RKO (cell line): ENCODE measurements at regions not wholly inside any gene's neighbourhood (a gene's known extent, or its start where the extent isn't known, plus 50 kb on each side); places are given as distances from the start of the nearest gene placed in this dataset.

ENCODE experiments used
- DNase-seq: peaks from one replicate; pipeline ENCODE4 v3.0.0-alpha.2; 2016; ENCODE audit warnings: low spot score

DNA sequence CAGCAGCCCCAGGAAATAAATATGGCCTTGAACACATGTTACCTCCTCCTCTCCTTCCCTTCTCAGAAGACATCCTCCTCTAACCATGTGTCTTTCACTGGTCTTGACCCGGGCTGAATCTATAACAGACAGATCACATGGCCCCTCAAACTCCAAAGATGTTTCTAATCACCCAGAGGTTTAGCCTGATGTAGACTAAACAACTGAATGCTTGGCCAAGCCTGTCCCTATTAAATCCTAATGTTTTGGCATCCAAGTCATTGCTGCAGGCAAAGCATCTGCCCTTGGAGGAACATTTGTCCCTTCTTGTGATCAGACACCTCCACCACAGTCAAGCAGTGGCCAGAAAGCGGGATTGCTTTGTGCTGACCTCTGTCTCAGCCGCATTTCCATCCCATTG, 65.5 kb downstream of the ANKRD60 start:
- no peak for DNase-seq

GRCh38 chr20:58161192-58161591, 67.3 kb downstream of the ANKRD60 start:
- DNase-seq = no peak

DNA sequence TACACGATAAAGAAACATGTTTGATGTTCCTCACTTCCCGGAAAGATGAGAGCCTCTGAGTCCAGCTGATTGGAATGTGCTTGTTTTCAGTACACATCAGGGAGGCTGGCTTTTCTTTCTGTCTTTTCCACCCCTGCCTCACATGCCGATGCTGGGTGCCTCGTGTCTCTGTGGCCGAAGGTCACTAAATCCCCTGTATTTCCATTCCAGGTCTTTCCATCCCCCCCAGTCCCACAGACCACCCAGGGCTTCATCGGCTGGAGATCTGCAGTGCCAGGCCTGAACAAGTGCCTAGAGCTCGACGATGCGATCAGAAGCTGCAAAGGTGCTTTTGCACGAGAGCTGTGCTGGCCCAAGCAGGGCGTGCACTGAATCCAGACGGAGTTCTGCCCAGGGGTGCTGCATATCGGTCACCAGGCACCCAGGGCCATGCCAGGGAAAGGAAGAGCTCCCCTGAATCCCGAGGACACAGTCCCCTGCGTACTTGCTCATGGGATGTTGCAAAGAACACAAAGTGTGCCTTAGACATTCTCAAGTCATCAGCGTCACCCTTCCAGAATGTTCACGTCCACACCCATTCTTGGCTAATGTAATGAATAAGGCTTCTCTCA, 67.9 kb downstream of the ANKRD60 start:
- DNase-seq = no peak

DNA sequence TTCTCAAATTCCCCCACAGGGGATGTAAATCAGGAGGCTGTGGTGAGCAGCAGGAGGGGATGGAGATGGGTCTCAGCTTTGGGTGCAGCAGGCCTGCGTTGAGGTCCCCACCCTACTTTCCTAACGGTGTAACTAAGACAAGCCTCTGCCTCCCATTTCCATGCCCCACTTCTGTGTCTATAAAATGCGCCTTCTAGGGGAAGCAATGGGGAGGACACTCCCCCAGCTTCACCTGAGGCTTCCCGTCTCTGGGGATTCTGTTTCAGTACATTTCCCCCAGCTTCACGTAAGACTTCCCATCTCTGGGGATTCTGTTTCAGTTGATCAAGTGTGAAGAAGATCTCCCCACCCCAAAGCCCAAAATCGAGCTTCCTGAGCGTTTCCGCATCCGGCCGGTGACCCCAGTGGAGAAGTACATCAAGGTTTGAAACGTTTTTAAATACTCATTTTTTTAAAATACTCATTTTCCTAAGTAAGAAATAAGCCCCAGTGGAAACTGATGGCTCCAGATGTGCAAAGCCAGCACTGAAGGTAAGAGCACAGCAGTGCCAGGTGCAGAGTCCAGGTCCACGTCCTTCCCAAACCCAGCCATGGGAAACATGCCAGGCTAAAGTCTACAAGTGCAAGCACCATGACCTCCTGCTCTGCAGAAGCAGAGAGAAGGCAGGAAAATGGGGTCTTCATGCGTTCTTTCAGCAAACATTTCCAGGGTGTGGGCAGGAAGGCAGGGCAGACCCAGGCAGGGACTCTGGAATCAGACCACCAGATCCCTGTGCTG, 73.1 kb downstream of the ANKRD60 start:
- DNase-seq = no peak

DNA sequence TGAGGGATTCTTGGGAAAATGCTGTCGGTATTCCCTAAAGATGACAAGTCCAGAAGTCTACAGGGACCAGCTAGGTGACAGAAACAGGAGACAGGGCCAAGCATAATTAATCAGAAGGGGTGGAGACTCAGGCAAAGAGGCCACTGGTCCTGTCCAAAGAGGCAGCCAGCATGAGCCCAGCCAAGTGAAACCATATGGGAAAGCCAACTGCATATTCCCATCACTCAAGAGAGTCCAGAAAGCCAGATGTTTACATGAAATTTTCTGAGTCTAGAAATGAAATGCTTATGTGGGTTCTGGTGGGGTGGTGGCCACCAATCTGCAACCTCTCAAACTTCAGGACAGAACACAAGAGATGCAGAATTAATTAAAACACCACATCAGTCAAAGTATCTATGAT, 74.3 kb downstream of the ANKRD60 start:
- no peak for DNase-seq

- DNase-seq = no peak
Measured at GRCh38 chr20:58153121-58153520, 75.3 kb downstream of the ANKRD60 start.

GRCh38 chr20:58150772-58151171, 77.7 kb downstream of the ANKRD60 start:
- DNase-seq = no peak

DNA sequence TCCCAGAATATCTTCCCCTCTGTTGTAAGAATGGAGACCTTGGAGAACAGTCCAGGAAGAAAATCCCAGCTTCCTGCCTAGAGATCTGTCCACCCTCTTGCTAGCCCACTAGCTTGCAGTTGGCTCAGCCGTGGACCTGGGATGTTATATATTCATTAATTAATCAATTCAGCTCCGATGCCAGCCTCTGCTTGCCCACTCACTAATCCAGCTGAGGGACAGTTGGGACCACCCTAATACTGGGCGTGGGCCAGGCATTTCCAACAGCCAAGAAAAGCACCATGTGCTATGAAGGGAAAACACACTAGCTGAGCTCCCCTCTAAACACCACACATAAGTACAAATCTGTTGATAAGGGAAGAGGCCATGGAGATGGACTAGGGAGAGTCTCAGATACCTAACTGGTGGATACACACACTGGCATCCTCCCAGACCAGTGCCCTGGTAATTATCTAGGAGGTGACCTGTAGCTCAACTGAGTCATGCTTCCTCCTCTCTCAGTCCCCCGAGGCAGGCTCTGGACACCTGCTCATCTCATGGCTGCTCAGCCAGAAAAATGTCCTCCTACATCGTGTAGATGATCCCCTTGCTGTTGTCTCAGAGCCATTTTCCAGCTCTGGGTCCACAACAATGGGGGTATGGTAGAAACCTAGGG, 78.9 kb downstream of the ANKRD60 start:
- DNase-seq = no peak

- no peak for DNase-seq
Measured at GRCh38 chr20:58148891-58149290, 79.6 kb downstream of the ANKRD60 start.

DNA sequence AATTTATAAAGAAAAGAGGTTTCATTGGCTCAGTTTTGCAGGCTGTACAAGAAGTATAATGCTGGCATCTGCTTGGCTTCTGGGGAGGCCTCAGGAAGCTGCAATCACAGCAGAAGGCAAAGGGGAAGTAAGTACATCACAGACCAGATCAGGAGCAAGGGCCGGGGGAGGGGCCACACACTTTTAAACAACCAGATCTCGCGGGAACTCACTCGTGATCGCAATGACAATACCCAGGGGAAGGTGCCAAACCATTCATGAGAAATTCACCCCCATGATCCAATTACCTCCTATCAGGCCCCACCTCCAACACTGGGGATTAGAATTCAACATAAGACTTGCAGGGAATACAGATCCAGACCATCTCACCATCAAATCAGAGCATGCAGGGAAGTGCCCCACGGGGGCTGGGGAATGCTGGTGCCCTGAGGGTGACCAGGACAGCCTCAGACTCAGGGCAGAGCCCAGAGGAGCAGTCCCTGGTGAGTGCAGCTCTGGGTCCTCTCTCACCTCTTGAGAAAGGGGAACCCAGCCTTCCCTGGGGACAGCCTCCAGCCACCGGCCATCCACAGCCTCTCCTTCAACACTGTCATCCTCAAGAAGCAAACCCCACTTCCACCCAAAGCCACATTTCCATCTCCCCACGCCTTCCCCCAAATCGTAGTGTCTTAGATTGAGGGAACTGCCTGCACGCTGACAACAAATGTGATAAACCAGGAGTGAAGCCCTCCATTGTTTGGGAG, 80.7 kb downstream of the ANKRD60 start:
- no peak for DNase-seq

DNA sequence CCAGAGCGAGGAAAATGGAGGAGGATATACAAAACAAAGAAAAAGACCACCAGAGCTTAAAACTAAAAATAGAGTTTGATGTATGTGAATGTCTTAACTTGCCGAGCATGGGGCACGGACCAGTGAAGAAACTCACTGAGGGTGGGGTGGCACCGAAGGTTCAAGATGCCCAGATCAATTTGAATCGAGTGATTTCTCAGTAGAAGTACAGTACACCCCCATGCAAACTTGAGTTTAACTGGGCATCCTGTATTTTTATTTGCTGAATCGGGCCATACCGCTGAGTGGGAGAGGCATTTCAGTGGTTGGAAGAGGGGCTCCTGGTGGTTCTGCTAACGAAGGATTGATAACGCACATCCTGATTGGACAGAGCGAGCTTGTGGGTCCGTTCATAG, 81.7 kb downstream of the ANKRD60 start:
- no peak for DNase-seq

GRCh38 chr20:58146081-58146745, 82.2 kb downstream of the ANKRD60 start:
- DNase-seq = no peak

- no peak for DNase-seq
Measured at GRCh38 chr20:58145506-58146080, 82.9 kb downstream of the ANKRD60 start.

DNA sequence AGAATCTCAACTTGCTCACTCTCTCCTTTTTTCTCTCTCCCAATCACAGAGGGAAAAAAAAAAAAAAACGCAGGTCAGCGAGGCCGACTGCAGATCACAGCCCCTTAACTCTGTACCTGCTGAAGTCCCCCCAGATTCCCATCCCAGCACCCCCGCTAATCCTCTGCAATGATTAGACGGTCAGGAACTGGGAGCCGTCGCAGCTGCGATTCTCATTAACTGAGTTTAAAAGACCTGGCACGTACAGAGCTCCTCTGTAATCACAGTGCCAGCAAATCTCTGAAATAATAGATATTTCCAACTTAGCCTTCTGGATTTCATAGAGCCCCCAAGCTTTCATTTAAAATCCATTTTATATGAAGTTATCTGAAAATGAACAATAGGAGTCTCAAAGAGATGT, 84.4 kb downstream of the ANKRD60 start:
- no peak for DNase-seq

DNA sequence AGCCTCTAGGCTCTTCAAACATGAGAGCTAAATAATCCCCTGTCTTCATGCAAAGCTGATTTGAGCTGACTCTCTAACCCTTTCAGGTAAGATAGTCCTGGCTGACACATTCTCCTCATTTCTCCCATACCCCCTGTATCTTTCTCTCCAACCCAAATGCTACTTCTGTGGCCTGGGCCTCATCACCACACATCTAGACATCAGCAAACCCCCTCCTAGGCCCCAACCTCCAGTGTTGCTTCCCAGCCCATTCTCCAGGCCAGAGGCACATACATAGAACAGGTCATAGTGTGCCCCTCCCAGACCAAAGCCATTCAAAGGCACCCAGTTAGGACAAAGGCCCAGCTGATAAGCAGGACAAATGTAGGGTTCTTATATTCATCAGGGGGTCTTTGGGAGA, 84.9 kb downstream of the ANKRD60 start:
- no peak for DNase-seq

GRCh38 chr20:58142843-58143185, 85.6 kb downstream of the ANKRD60 start:
- DNase-seq = no peak

GRCh38 chr20:58141971-58142842, 86.2 kb downstream of the ANKRD60 start:
- no peak for DNase-seq

DNA sequence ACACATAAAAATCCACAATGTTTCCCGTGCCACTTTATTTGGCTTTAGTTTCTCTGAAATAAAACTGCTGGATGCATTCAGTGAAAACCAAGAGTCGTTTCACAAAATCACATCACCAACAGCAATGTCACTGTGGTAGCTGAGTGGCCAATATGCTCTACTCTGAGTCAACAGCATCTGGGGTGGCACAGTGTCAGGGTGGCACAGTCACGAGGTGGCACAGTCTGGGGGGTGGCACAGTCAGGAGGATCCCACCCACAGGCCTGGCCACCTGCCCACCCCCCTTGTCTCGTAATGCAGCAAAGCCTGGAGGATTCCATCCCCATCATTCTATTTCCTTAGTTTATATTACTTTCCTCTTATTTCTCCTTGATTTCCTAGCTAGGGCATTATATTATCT, 87.0 kb downstream of the ANKRD60 start:
- no peak for DNase-seq

- DNase-seq = no peak
Measured at GRCh38 chr20:58140787-58141425, 87.5 kb downstream of the ANKRD60 start.
